ENCODE measurements at regions not wholly inside any gene's neighbourhood (a gene's known extent, or its start where the extent isn't known, plus 50 kb on each side); places are given as distances from the start of the nearest gene placed in this dataset.

DNA sequence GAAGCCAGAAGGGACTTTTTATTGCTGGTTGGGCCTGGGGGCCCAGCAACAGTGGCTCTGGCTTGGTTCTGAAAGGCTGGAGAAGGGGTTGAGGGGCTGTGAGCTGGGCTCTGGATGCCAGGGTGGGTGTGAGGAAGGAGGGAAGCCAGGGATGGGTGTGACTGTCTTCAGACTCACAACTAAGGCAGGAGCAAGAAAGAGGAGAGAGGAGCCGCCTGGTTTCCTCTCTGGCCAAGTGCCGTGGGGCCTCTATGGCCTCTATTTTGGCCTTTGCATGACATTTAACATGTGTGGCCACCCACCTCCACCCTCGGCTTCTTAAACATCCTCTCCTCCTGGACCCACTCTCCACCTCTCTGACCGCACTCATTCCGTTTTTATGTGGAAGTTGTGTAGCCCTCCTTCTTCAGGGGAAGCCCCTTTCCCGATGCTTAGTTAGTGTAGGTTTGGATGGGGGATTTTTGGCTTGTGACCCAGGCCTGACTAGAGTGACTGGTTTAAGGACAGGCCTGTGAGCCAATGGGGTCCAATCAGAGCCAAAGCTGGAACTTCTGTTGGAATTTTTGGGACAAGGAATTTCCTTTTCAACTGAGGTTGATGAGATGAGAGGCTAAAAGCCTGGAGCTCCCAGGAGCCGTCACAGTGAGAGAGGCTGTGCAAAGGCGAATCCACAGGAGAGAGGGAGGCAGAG, 517.8 kb downstream of the CCDC171 start:
- H3K27me3 Mint-ChIP-seq (ENCODE audit: insufficient read depth, unreplicated experiment), result no peaks in the 10 kb centered on the region
- POLR2A ChIA-PET, result no interaction called here

DNA sequence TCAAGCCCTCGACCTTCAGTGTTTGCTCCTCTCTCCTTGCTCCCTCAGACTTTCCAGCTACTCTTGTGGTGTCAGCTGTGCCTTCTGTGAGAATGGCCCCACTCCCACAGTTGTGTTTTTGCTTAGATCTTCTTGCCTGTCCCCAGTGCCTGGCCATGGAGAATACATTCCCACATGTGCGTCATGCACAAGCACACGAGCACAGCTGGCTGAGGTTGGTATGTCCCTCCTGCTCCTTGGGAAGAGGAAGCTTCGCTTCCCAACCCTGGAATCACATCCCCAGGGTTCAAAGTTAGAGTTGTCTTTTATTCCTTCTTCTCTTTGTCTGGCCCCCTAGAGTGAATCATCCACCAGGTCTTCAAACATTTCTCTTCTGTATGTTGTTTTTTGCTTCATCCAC, 518.6 kb downstream of the CCDC171 start:
- DNase-seq, result no peak
- POLR2A ChIA-PET, result no interaction called here
- Histone ChIP-seq H3K27me3 (replicated peaks; ENCODE audit: control insufficient read depth, insufficient read depth, low read length) (no peaks in the 10 kb centered on the region), H3K4me1 (no peaks in the 10 kb centered on the region), H3K36me3 (ENCODE audit: control insufficient read depth, insufficient read depth, low read length) (no peaks in the 10 kb centered on the region), H3K9me3 (no peaks in the 10 kb centered on the region), H3K4me3 (ENCODE audit: low read depth, low read length) (no peak overlapping the region)
- H3K27ac Mint-ChIP-seq (ENCODE audit: unreplicated experiment), result no peak overlapping the region
- no peak overlapping the region for H3K4me3 Mint-ChIP-seq (ENCODE audit: unreplicated experiment)
- H3K27me3 Mint-ChIP-seq (ENCODE audit: insufficient read depth, unreplicated experiment), result no peaks in the 10 kb centered on the region
- BruUV-seq (replicated peaks), result no TSS peak
- no peaks in the 10 kb centered on the region for H3K4me1 Mint-ChIP-seq (ENCODE audit: low read depth, unreplicated experiment)
- TF ChIP-seq, protein P1, sequence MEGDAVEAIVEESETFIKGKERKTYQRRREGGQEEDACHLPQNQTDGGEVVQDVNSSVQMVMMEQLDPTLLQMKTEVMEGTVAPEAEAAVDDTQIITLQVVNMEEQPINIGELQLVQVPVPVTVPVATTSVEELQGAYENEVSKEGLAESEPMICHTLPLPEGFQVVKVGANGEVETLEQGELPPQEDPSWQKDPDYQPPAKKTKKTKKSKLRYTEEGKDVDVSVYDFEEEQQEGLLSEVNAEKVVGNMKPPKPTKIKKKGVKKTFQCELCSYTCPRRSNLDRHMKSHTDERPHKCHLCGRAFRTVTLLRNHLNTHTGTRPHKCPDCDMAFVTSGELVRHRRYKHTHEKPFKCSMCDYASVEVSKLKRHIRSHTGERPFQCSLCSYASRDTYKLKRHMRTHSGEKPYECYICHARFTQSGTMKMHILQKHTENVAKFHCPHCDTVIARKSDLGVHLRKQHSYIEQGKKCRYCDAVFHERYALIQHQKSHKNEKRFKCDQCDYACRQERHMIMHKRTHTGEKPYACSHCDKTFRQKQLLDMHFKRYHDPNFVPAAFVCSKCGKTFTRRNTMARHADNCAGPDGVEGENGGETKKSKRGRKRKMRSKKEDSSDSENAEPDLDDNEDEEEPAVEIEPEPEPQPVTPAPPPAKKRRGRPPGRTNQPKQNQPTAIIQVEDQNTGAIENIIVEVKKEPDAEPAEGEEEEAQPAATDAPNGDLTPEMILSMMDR (IDR thresholded peaks at IDR 0.05; ENCODE audit: insufficient read depth in 1 of 2, low read depth in 1 of 2, low read length in 1 of 2, severe bottlenecking in 1 of 2, unreplicated experiment in 1 of 2), result no peak
- CTCF ChIA-PET, result no interaction called here
- intact Hi-C loops (cut with micrococcal nuclease; ENCODE audit: unreplicated experiment), result no loop called here
- H3K36me3 Mint-ChIP-seq (ENCODE audit: insufficient read depth, unreplicated experiment), result no peaks in the 10 kb centered on the region
- H3K9me3 Mint-ChIP-seq (ENCODE audit: unreplicated experiment), result no peaks in the 10 kb centered on the region

More for the DNA sequence above, 517.8 kb downstream of the CCDC171 start:
- TF ChIP-seq, protein P1 (IDR thresholded peaks at IDR 0.05; ENCODE audit: insufficient read depth in 1 of 2, low read depth in 1 of 2, low read length in 1 of 2, severe bottlenecking in 1 of 2, unreplicated experiment in 1 of 2), result no peak
- CTCF ChIA-PET, result no interaction called here
- Mint-ChIP-seq H3K36me3 (ENCODE audit: insufficient read depth, unreplicated experiment) (no peaks in the 10 kb centered on the region), H3K4me1 (ENCODE audit: low read depth, unreplicated experiment) (no peaks in the 10 kb centered on the region), H3K27ac (ENCODE audit: unreplicated experiment) (no peak overlapping the region), H3K4me3 (ENCODE audit: unreplicated experiment) (no peak overlapping the region), H3K9me3 (ENCODE audit: unreplicated experiment) (no peaks in the 10 kb centered on the region)
- H3K36me3 ChIP-seq (ENCODE audit: control insufficient read depth, insufficient read depth, low read length), result no peaks in the 10 kb centered on the region
- no peaks in the 10 kb centered on the region for H3K27me3 ChIP-seq (replicated peaks; ENCODE audit: control insufficient read depth, insufficient read depth, low read length)
- intact Hi-C loops (cut with micrococcal nuclease; ENCODE audit: unreplicated experiment), result no loop called here
- no peaks in the 10 kb centered on the region for H3K4me1 ChIP-seq
- no peak overlapping the region for H3K4me3 ChIP-seq (ENCODE audit: low read depth, low read length)
- DNase-seq, result no peak
- no TSS peak for BruUV-seq (replicated peaks)
- no peaks in the 10 kb centered on the region for H3K9me3 ChIP-seq

DNA sequence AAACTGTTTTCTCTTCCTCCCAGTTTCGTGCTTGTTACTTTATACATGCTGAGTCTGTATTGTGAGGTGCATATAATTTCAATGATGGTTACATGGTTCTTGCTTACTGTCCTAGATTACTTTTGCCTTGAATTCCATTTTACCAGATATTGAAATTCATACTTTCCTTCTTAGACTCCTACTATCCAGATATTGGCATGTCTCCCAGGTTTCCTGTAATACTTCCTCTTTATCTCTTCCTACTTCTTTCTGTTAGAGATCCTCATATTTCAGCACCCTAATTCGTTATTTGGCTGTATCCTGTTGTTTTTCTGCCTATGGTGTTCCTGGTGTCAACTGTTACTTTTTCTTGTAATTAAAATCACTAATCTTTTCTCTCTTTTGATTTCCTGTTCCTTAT, 522.1 kb downstream of the CCDC171 start:
- Histone ChIP-seq H3K4me3 (ENCODE audit: low read depth, low read length) (no peak overlapping the region), H3K27me3 (replicated peaks; ENCODE audit: control insufficient read depth, insufficient read depth, low read length) (no peaks in the 10 kb centered on the region), H3K36me3 (ENCODE audit: control insufficient read depth, insufficient read depth, low read length) (no peaks in the 10 kb centered on the region), H3K9me3 (no peaks in the 10 kb centered on the region), H3K4me1 (no peaks in the 10 kb centered on the region)
- Mint-ChIP-seq H3K9me3 (ENCODE audit: unreplicated experiment) (no peaks in the 10 kb centered on the region), H3K27ac (ENCODE audit: unreplicated experiment) (no peak overlapping the region), H3K4me1 (ENCODE audit: low read depth, unreplicated experiment) (no peaks in the 10 kb centered on the region), H3K27me3 (ENCODE audit: insufficient read depth, unreplicated experiment) (no peaks in the 10 kb centered on the region), H3K36me3 (ENCODE audit: insufficient read depth, unreplicated experiment) (no peaks in the 10 kb centered on the region), H3K4me3 (ENCODE audit: unreplicated experiment) (no peak overlapping the region)
- ChIA-PET CTCF (no interaction called here), POLR2A (no interaction called here)
- TF ChIP-seq, protein P1 (IDR thresholded peaks at IDR 0.05; ENCODE audit: insufficient read depth in 1 of 2, low read depth in 1 of 2, low read length in 1 of 2, severe bottlenecking in 1 of 2, unreplicated experiment in 1 of 2), result no peak
- intact Hi-C loops (cut with micrococcal nuclease; ENCODE audit: unreplicated experiment), result no loop called here
- BruUV-seq (replicated peaks), result no TSS peak
- no peak for DNase-seq

Measured in Caco-2 (cell line).